HepG2 (cell line): ENCODE measurements at regions not wholly inside any gene's neighbourhood (a gene's known extent, or its start where the extent isn't known, plus 50 kb on each side); places are given as distances from the start of the nearest gene placed in this dataset.

Experiments used
- ATAC-seq: fragments of 200-7000 bp; cut with Tn5 transposase; 3 replicates; pipeline ENCODE4 v1.9.1; 2020; ENCODE audit warnings: mild to moderate bottlenecking, moderate library complexity
- BruUV-seq: library from RNA; stranded (reverse); fragments of 400-500 nt; replicated peaks from 2 replicates; lab custom pipeline; 2021; lab: Mats Ljungman, UMichigan
- CTCF ChIA-PET: fragments of 300-600 bp; formaldehyde crosslinking; extraction: SDS; loops from one replicate; lab custom pipeline; 2021; ENCODE audit warnings: low total read pairs, inconsistent platforms, low intra/inter-chr PET ratio; lab: Yijun Ruan, JAX
- POLR2A ChIA-PET: fragments of 350-600 bp; sonication (Branson Sonifier 250); formaldehyde crosslinking; loops from one replicate; lab custom pipeline; 2020; ENCODE audit warnings: antibody characterized with exemption, inconsistent platforms; lab: Yijun Ruan, JAX
- DNase-seq: peaks from one replicate; pipeline ENCODE4 v3.0.0-alpha.2; 2015; ENCODE audit warnings: low spot score
- FAIRE-seq: peaks from 3 replicates; lab custom pipeline; 2011; peaks lifted over from hg19 to GRCh38; lab: Jason Lieb, UNC
- H2AFZ ChIP-seq: one replicate; pipeline ENCODE4 v1.6.1; 2011; ENCODE audit warnings: low read length, inconsistent platforms
- H3K27ac ChIP-seq: fragments of 300-600 bp; 3 replicates; pipeline ENCODE4 v1.8.0; 2011; ENCODE audit warnings: mixed run types, mild to moderate bottlenecking, mixed read lengths, low read length, inconsistent platforms; ENCODE audit not compliant: insufficient read depth; ENCODE audit errors: extremely low read length
- H3K27me3 ChIP-seq, 2 experiments: fragments of 200-600 bp in 1 of 2; 2 replicates in 1 of 2; 3 replicates in 1 of 2; pipeline versions ENCODE4 v1.6.0 to v1.8.0; 2011; ENCODE audit warnings: low read length in 2 of 2, mild to moderate bottlenecking in 2 of 2, moderate library complexity in 2 of 2, inconsistent platforms in 1 of 2; ENCODE audit not compliant: insufficient read depth in 2 of 2, control insufficient read depth in 1 of 2
- H3K36me3 ChIP-seq, 2 experiments: fragments of 200-600 bp in 1 of 2; replicated peaks in 1 of 2; 2 replicates in 1 of 2; 3 replicates in 1 of 2; pipeline versions ENCODE4 v1.5.1 to v1.8.0; 2011; ENCODE audit warnings: low read length in 2 of 2, inconsistent platforms in 1 of 2; ENCODE audit not compliant: insufficient read depth in 2 of 2, control insufficient read depth in 1 of 2
- H3K4me1 ChIP-seq: 2 replicates; pipeline ENCODE4 v1.5.1; 2012; ENCODE audit warnings: low read length, inconsistent platforms; ENCODE audit not compliant: insufficient read depth
- H3K4me2 ChIP-seq: 2 replicates; pipeline ENCODE4 v1.6.0; 2011; ENCODE audit warnings: low read depth, low read length, inconsistent platforms
- H3K4me3 ChIP-seq, 3 experiments: fragments of 200-600 bp in 1 of 3; sonication (generic), shearing (Covaris generic) in 1 of 3; replicated peaks in 1 of 3; 2 replicates each; pipeline ENCODE4 v1.5.1; 2011 to 2016; ENCODE audit warnings: low read length in 3 of 3, inconsistent platforms in 2 of 3, low read depth in 2 of 3, mild to moderate bottlenecking in 2 of 3, control low read depth in 1 of 3, mixed read lengths in 1 of 3; ENCODE audit not compliant: insufficient read depth in 1 of 3
- H3K79me2 ChIP-seq: one replicate; pipeline ENCODE4 v1.6.1; 2011; ENCODE audit warnings: low read length, inconsistent platforms; ENCODE audit not compliant: insufficient read depth
- H3K9ac ChIP-seq: 2 replicates; pipeline ENCODE4 v1.6.0; 2011; ENCODE audit warnings: mild to moderate bottlenecking, low read depth, low read length, inconsistent platforms; ENCODE audit not compliant: insufficient read depth
- H3K9me3 ChIP-seq: 2 replicates; pipeline ENCODE4 v1.5.1; 2012; ENCODE audit warnings: mild to moderate bottlenecking, low read length
- H4K20me1 ChIP-seq: 2 replicates; pipeline ENCODE4 v1.6.0; 2011; ENCODE audit warnings: inconsistent platforms, mild to moderate bottlenecking, low read length, moderate library complexity; ENCODE audit not compliant: insufficient read depth
- ELF4 ChIP-seq: sonication (generic); formaldehyde crosslinking; IDR thresholded peaks from 2 replicates; pipeline ENCODE4 v1.5.0; 2020; ENCODE audit warnings: missing genetic modification reagents, mild to moderate bottlenecking, moderate library complexity, borderline replicate concordance
- GZF1 ChIP-seq: sonication (generic); formaldehyde crosslinking; IDR thresholded peaks from 2 replicates; pipeline ENCODE4 v1.5.1; 2020; ENCODE audit warnings: mild to moderate bottlenecking, missing genetic modification reagents
- MBD4 ChIP-seq: IDR thresholded peaks from 2 replicates; pipeline ENCODE4 v1.6.1; 2012; ENCODE audit warnings: low read length, inconsistent platforms, borderline replicate concordance
- REL ChIP-seq: sonication (generic); formaldehyde crosslinking; conservative IDR thresholded peaks from 2 replicates; pipeline ENCODE4 v1.8.0; 2022; ENCODE audit warnings: mild to moderate bottlenecking, missing genetic modification reagents, moderate library complexity
- ZNF10 ChIP-seq: sonication (generic); formaldehyde crosslinking; IDR thresholded peaks from 2 replicates; pipeline ENCODE4 v1.4.0; 2020; ENCODE audit warnings: mild to moderate bottlenecking, low read depth, missing genetic modification reagents, borderline replicate concordance
- ZNF160 ChIP-seq: sonication (generic); formaldehyde crosslinking; IDR thresholded peaks from 2 replicates; pipeline ENCODE4 v1.8.0; 2022; ENCODE audit warnings: mild to moderate bottlenecking, inconsistent platforms, missing genetic modification reagents
- ZNF746 ChIP-seq: sonication (generic); formaldehyde crosslinking; IDR thresholded peaks from 2 replicates; pipeline ENCODE4 v1.8.0; 2022; ENCODE audit warnings: mild to moderate bottlenecking, missing genetic modification reagents
- WGBS: methylation state at CpG from one replicate; pipeline ENCODE4 v1.1.6; 2017; ENCODE audit warnings: low lambda C conversion rate; 5-methylcytosine and 5-hydroxymethylcytosine counted together
- in situ Hi-C: cut with HindIII; loops from 2 replicates; pipeline ENCODE4 v1.10.0; 2017; ENCODE audit warnings: low pct_unique_long_range_greater_than_20kb; ENCODE audit not compliant: extremely low pct_ligation_motif_present
- intact Hi-C: fragments of 100-400 bp; cut with micrococcal nuclease; formaldehyde crosslinking; loops from one replicate; pipeline ENCODE4 v1.10.0; 2022; ENCODE audit not compliant: unreplicated experiment
- TF ChIP-seq, protein P1 (sequence below): sonication (generic); formaldehyde crosslinking; conservative IDR thresholded peaks from 2 replicates; pipeline ENCODE4 v1.4.0; 2020; ENCODE audit warnings: missing genetic modification reagents
- TF ChIP-seq, protein P2 (sequence below): sonication (generic); formaldehyde crosslinking; IDR thresholded peaks from 2 replicates; pipeline ENCODE4 v1.4.0; 2020; ENCODE audit warnings: missing genetic modification reagents, borderline replicate concordance
- TF ChIP-seq, protein P3 (sequence below), 2 experiments: fragments of 450-650 bp in 1 of 2; sonication (generic) in 1 of 2; formaldehyde crosslinking in 1 of 2; IDR thresholded peaks; 2 replicates each; pipeline versions ENCODE4 v1.6.1 to v1.8.0; 2016 to 2022; ENCODE audit warnings: antibody characterized with exemption in 1 of 2, mild to moderate bottlenecking in 1 of 2, missing genetic modification reagents in 1 of 2
- TF ChIP-seq, protein P4 (sequence below): IDR thresholded peaks from 2 replicates; pipeline ENCODE4 v1.6.1; 2012; ENCODE audit warnings: inconsistent platforms

DNA sequence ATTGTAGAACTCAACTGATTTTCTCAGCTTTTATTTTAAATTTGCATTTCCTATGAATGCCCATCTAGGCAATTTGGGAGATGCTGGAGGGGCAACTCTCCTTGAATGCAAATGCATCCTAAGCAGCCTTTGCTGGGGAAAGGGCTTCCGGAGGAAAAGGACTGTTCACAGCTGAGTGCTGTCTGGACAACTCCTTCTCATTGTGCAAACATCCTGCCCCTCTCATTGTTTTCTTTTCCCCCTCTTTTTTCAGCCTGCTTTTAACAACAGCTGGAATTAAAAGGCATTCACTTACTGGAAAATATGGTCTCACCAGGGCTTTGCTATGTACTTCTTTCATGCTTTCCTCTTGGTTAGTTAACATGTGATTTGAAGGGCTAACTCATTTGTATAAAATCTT, 397.8 kb downstream of the FUT8 start:
- H3K27me3 ChIP-seq = no peaks in the 10 kb centered on the region
- H3K4me1 ChIP-seq = no peaks in the 10 kb centered on the region
- ChIA-PET CTCF (no interaction called here), POLR2A (no interaction called here)
- 0% methylated on average over 1 of the region's 1 CpG for WGBS
- no peak overlapping the region for H3K4me3 ChIP-seq
- DNase-seq = no peak
- BruUV-seq = no TSS peak
- H3K9me3 ChIP-seq = peaks cover 12% of the 10 kb centered on the region; the same call in 1 of the 2 replicates
- H4K20me1 ChIP-seq = no peaks in the 10 kb centered on the region
- H3K27ac ChIP-seq = no peak overlapping the region
- intact Hi-C loops (no loop called here), in situ Hi-C loops (no loop called here)
- FAIRE-seq = no peak
- H3K4me2 ChIP-seq = no peak overlapping the region
- no peaks in the 10 kb centered on the region for H3K79me2 ChIP-seq
- H3K9ac ChIP-seq = no peak overlapping the region
- H2AFZ ChIP-seq = no peak overlapping the region
- ATAC-seq = no peak
- no peaks in the 10 kb centered on the region for H3K36me3 ChIP-seq
- TF ChIP-seq REL (CRISPR knock-in tag) = no peak
- TF ChIP-seq, protein P1, sequence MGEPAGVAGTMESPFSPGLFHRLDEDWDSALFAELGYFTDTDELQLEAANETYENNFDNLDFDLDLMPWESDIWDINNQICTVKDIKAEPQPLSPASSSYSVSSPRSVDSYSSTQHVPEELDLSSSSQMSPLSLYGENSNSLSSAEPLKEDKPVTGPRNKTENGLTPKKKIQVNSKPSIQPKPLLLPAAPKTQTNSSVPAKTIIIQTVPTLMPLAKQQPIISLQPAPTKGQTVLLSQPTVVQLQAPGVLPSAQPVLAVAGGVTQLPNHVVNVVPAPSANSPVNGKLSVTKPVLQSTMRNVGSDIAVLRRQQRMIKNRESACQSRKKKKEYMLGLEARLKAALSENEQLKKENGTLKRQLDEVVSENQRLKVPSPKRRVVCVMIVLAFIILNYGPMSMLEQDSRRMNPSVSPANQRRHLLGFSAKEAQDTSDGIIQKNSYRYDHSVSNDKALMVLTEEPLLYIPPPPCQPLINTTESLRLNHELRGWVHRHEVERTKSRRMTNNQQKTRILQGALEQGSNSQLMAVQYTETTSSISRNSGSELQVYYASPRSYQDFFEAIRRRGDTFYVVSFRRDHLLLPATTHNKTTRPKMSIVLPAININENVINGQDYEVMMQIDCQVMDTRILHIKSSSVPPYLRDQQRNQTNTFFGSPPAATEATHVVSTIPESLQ (CRISPR knock-in tag) = no peak
- TF ChIP-seq ELF4 (CRISPR knock-in tag) = no peak
- TF ChIP-seq, protein P2, sequence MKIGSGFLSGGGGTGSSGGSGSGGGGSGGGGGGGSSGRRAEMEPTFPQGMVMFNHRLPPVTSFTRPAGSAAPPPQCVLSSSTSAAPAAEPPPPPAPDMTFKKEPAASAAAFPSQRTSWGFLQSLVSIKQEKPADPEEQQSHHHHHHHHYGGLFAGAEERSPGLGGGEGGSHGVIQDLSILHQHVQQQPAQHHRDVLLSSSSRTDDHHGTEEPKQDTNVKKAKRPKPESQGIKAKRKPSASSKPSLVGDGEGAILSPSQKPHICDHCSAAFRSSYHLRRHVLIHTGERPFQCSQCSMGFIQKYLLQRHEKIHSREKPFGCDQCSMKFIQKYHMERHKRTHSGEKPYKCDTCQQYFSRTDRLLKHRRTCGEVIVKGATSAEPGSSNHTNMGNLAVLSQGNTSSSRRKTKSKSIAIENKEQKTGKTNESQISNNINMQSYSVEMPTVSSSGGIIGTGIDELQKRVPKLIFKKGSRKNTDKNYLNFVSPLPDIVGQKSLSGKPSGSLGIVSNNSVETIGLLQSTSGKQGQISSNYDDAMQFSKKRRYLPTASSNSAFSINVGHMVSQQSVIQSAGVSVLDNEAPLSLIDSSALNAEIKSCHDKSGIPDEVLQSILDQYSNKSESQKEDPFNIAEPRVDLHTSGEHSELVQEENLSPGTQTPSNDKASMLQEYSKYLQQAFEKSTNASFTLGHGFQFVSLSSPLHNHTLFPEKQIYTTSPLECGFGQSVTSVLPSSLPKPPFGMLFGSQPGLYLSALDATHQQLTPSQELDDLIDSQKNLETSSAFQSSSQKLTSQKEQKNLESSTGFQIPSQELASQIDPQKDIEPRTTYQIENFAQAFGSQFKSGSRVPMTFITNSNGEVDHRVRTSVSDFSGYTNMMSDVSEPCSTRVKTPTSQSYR (CRISPR knock-in tag) = no peak
- no peak for TF ChIP-seq ZNF746 (CRISPR knock-in tag)
- no peak for TF ChIP-seq MBD4
- TF ChIP-seq, protein P3, sequence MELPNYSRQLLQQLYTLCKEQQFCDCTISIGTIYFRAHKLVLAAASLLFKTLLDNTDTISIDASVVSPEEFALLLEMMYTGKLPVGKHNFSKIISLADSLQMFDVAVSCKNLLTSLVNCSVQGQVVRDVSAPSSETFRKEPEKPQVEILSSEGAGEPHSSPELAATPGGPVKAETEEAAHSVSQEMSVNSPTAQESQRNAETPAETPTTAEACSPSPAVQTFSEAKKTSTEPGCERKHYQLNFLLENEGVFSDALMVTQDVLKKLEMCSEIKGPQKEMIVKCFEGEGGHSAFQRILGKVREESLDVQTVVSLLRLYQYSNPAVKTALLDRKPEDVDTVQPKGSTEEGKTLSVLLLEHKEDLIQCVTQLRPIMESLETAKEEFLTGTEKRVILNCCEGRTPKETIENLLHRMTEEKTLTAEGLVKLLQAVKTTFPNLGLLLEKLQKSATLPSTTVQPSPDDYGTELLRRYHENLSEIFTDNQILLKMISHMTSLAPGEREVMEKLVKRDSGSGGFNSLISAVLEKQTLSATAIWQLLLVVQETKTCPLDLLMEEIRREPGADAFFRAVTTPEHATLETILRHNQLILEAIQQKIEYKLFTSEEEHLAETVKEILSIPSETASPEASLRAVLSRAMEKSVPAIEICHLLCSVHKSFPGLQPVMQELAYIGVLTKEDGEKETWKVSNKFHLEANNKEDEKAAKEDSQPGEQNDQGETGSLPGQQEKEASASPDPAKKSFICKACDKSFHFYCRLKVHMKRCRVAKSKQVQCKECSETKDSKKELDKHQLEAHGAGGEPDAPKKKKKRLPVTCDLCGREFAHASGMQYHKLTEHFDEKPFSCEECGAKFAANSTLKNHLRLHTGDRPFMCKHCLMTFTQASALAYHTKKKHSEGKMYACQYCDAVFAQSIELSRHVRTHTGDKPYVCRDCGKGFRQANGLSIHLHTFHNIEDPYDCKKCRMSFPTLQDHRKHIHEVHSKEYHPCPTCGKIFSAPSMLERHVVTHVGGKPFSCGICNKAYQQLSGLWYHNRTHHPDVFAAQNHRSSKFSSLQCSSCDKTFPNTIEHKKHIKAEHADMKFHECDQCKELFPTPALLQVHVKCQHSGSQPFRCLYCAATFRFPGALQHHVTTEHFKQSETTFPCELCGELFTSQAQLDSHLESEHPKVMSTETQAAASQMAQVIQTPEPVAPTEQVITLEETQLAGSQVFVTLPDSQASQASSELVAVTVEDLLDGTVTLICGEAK (IDR thresholded peaks at IDR 0.05) = no peak
- TF ChIP-seq, protein P3 (CRISPR knock-in tag; IDR thresholded peaks at IDR 0.05) = no peak
- no peak for TF ChIP-seq ZNF160 (CRISPR knock-in tag)
- TF ChIP-seq, protein P4, sequence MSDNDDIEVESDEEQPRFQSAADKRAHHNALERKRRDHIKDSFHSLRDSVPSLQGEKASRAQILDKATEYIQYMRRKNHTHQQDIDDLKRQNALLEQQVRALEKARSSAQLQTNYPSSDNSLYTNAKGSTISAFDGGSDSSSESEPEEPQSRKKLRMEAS = no peak
- TF ChIP-seq GZF1 = no peak
- no peak for TF ChIP-seq ZNF10 (CRISPR knock-in tag)
